GM23338 (cell line): ENCODE measurements at regions not wholly inside any gene's neighbourhood (a gene's known extent, or its start where the extent isn't known, plus 50 kb on each side); places are given as distances from the start of the nearest gene placed in this dataset.

Source experiments
- CREB1 ChIP-seq: fragments of 250-450 bp; sonication (Bioruptor Pico); IDR thresholded peaks from 2 replicates; pipeline ENCODE4 v1.5.0; 2020; ENCODE audit warnings: low read depth, mild to moderate bottlenecking, moderate library complexity
- EZH2 ChIP-seq: fragments of 200-600 bp; sonication (generic); IDR thresholded peaks from one replicate; pipeline ENCODE4 v1.8.0; 2017; ENCODE audit warnings: antibody characterized with exemption, mild to moderate bottlenecking, low read depth; ENCODE audit not compliant: unreplicated experiment
- EZH2phosphoT487 ChIP-seq: fragments of 200-600 bp; sonication (generic); IDR thresholded peaks from one replicate; pipeline ENCODE4 v1.8.1; 2018; ENCODE audit warnings: antibody characterized with exemption; ENCODE audit not compliant: unreplicated experiment
- JUNB ChIP-seq: IDR thresholded peaks from one replicate; pipeline ENCODE4 v1.6.1; 2016; ENCODE audit warnings: antibody characterized with exemption; ENCODE audit not compliant: unreplicated experiment
- POLR2AphosphoS5 ChIP-seq: IDR thresholded peaks from 2 replicates; pipeline ENCODE4 v1.6.1; 2016; ENCODE audit warnings: antibody characterized with exemption, low read depth
- STAT1 ChIP-seq: IDR thresholded peaks from one replicate; pipeline ENCODE4 v1.6.1; 2016; ENCODE audit warnings: antibody characterized with exemption; ENCODE audit not compliant: unreplicated experiment
- ZNF114 ChIP-seq: fragments of 250-450 bp; sonication (Bioruptor Pico); IDR thresholded peaks from 2 replicates; pipeline ENCODE4 v1.5.0; 2020; ENCODE audit warnings: mild to moderate bottlenecking, moderate library complexity
- ZNF331 ChIP-seq: fragments of 250-450 bp; sonication (Bioruptor Pico); IDR thresholded peaks from 2 replicates; pipeline ENCODE4 v1.5.0; 2020; ENCODE audit warnings: low read depth, mild to moderate bottlenecking, moderate library complexity
- TF ChIP-seq, protein P1 (sequence below), 2 experiments: fragments of 200-600 bp in 1 of 2; sonication (generic) in 1 of 2; conservative IDR thresholded peaks; 2 replicates each; pipeline versions ENCODE4 v1.5.1 to v1.6.1; 2016 to 2017; ENCODE audit warnings: antibody characterized with exemption in 2 of 2, low read depth in 2 of 2, mild to moderate bottlenecking in 2 of 2, moderate library complexity in 1 of 2
- TF ChIP-seq, protein P2 (sequence below): fragments of 250-450 bp; sonication (Bioruptor Pico); IDR thresholded peaks from 2 replicates; pipeline ENCODE4 v1.5.0; 2020; ENCODE audit warnings: mild to moderate bottlenecking, moderate library complexity
- TF ChIP-seq, protein P3 (sequence below): IDR thresholded peaks from one replicate; pipeline ENCODE4 v1.6.1; 2018; ENCODE audit warnings: antibody characterized with exemption; ENCODE audit not compliant: unreplicated experiment
- TF ChIP-seq, protein P4 (sequence below): IDR thresholded peaks from 2 replicates; pipeline ENCODE4 v1.6.1; 2016; ENCODE audit warnings: antibody characterized with exemption

DNA sequence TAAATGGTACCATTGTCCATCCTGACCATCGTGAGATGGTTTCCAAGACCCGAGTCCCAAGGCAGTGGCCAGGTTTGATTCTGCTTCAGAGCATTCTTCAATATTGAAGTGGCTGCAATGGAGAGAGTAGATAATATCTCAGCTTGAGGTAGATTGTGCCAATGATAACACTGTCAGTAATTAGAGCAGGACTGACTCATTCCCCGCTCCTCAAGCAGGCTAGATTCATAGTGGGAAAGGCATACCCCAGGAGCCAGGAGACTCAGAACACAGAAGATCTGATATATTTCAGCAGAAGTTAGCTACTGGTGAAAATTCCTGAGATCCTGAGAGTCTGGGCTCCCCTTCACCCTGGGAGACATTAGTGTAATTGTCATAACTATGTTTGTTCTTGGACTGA, 55.6 kb upstream of the LARGE1 start:
- TF ChIP-seq, protein P1, sequence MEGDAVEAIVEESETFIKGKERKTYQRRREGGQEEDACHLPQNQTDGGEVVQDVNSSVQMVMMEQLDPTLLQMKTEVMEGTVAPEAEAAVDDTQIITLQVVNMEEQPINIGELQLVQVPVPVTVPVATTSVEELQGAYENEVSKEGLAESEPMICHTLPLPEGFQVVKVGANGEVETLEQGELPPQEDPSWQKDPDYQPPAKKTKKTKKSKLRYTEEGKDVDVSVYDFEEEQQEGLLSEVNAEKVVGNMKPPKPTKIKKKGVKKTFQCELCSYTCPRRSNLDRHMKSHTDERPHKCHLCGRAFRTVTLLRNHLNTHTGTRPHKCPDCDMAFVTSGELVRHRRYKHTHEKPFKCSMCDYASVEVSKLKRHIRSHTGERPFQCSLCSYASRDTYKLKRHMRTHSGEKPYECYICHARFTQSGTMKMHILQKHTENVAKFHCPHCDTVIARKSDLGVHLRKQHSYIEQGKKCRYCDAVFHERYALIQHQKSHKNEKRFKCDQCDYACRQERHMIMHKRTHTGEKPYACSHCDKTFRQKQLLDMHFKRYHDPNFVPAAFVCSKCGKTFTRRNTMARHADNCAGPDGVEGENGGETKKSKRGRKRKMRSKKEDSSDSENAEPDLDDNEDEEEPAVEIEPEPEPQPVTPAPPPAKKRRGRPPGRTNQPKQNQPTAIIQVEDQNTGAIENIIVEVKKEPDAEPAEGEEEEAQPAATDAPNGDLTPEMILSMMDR (conservative IDR thresholded peaks at IDR 0.05; ENCODE audit: low read depth in 2 of 2), result no peak
- TF ChIP-seq EZH2, result no peak
- no peak for TF ChIP-seq ZNF114 (CRISPR knock-in tag)
- no peak for TF ChIP-seq POLR2AphosphoS5
- TF ChIP-seq, protein P2, sequence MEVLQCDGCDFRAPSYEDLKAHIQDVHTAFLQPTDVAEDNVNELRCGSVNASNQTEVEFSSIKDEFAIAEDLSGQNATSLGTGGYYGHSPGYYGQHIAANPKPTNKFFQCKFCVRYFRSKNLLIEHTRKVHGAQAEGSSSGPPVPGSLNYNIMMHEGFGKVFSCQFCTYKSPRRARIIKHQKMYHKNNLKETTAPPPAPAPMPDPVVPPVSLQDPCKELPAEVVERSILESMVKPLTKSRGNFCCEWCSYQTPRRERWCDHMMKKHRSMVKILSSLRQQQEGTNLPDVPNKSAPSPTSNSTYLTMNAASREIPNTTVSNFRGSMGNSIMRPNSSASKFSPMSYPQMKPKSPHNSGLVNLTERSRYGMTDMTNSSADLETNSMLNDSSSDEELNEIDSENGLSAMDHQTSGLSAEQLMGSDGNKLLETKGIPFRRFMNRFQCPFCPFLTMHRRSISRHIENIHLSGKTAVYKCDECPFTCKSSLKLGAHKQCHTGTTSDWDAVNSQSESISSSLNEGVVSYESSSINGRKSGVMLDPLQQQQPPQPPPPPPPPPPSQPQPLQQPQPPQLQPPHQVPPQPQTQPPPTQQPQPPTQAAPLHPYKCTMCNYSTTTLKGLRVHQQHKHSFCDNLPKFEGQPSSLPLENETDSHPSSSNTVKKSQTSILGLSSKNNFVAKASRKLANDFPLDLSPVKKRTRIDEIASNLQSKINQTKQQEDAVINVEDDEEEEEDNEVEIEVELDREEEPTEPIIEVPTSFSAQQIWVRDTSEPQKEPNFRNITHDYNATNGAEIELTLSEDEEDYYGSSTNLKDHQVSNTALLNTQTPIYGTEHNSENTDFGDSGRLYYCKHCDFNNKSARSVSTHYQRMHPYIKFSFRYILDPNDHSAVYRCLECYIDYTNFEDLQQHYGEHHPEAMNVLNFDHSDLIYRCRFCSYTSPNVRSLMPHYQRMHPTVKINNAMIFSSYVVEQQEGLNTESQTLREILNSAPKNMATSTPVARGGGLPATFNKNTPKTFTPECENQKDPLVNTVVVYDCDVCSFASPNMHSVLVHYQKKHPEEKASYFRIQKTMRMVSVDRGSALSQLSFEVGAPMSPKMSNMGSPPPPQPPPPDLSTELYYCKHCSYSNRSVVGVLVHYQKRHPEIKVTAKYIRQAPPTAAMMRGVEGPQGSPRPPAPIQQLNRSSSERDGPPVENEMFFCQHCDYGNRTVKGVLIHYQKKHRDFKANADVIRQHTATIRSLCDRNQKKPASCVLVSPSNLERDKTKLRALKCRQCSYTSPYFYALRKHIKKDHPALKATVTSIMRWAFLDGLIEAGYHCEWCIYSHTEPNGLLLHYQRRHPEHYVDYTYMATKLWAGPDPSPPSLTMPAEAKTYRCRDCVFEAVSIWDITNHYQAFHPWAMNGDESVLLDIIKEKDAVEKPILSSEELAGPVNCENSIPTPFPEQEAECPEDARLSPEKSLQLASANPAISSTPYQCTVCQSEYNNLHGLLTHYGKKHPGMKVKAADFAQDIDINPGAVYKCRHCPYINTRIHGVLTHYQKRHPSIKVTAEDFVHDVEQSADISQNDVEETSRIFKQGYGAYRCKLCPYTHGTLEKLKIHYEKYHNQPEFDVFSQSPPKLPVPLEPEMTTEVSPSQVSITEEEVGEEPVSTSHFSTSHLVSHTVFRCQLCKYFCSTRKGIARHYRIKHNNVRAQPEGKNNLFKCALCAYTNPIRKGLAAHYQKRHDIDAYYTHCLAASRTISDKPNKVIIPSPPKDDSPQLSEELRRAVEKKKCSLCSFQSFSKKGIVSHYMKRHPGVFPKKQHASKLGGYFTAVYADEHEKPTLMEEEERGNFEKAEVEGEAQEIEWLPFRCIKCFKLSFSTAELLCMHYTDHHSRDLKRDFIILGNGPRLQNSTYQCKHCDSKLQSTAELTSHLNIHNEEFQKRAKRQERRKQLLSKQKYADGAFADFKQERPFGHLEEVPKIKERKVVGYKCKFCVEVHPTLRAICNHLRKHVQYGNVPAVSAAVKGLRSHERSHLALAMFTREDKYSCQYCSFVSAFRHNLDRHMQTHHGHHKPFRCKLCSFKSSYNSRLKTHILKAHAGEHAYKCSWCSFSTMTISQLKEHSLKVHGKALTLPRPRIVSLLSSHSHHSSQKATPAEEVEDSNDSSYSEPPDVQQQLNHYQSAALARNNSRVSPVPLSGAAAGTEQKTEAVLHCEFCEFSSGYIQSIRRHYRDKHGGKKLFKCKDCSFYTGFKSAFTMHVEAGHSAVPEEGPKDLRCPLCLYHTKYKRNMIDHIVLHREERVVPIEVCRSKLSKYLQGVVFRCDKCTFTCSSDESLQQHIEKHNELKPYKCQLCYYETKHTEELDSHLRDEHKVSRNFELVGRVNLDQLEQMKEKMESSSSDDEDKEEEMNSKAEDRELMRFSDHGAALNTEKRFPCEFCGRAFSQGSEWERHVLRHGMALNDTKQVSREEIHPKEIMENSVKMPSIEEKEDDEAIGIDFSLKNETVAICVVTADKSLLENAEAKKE (CRISPR knock-in tag), result no peak
- TF ChIP-seq, protein P3, sequence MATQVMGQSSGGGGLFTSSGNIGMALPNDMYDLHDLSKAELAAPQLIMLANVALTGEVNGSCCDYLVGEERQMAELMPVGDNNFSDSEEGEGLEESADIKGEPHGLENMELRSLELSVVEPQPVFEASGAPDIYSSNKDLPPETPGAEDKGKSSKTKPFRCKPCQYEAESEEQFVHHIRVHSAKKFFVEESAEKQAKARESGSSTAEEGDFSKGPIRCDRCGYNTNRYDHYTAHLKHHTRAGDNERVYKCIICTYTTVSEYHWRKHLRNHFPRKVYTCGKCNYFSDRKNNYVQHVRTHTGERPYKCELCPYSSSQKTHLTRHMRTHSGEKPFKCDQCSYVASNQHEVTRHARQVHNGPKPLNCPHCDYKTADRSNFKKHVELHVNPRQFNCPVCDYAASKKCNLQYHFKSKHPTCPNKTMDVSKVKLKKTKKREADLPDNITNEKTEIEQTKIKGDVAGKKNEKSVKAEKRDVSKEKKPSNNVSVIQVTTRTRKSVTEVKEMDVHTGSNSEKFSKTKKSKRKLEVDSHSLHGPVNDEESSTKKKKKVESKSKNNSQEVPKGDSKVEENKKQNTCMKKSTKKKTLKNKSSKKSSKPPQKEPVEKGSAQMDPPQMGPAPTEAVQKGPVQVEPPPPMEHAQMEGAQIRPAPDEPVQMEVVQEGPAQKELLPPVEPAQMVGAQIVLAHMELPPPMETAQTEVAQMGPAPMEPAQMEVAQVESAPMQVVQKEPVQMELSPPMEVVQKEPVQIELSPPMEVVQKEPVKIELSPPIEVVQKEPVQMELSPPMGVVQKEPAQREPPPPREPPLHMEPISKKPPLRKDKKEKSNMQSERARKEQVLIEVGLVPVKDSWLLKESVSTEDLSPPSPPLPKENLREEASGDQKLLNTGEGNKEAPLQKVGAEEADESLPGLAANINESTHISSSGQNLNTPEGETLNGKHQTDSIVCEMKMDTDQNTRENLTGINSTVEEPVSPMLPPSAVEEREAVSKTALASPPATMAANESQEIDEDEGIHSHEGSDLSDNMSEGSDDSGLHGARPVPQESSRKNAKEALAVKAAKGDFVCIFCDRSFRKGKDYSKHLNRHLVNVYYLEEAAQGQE, result no peak
- no peak for TF ChIP-seq EZH2phosphoT487
- no peak for TF ChIP-seq CREB1
- no peak for TF ChIP-seq ZNF331 (CRISPR knock-in tag)
- no peak for TF ChIP-seq JUNB
- TF ChIP-seq, protein P4, sequence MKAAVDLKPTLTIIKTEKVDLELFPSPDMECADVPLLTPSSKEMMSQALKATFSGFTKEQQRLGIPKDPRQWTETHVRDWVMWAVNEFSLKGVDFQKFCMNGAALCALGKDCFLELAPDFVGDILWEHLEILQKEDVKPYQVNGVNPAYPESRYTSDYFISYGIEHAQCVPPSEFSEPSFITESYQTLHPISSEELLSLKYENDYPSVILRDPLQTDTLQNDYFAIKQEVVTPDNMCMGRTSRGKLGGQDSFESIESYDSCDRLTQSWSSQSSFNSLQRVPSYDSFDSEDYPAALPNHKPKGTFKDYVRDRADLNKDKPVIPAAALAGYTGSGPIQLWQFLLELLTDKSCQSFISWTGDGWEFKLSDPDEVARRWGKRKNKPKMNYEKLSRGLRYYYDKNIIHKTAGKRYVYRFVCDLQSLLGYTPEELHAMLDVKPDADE, result no peak
- no peak for TF ChIP-seq STAT1
